ENCODE measurements at regions not wholly inside any gene's neighbourhood (a gene's known extent, or its start where the extent isn't known, plus 50 kb on each side); places are given as distances from the start of the nearest gene placed in this dataset.
A peak's percentile ranks its signal among the peaks of the same experiment; 100 is the strongest.

GRCh38 chr6:4405621-4406212, 270.3 kb upstream of the ECI2 start:
- ChIA-PET CTCF (interaction anchor here (2.1 kb wide), 1 partner anchor 10 kb away, joined by 6 read pairs; no protein-coding TSS in a partner anchor), POLR2A (no interaction called here)
- no peak overlapping the region for H3K4me3 ChIP-seq (ENCODE audit: low read depth, low read length)
- DNase-seq (ENCODE audit: low read depth, low spot score): no peak
- TF ChIP-seq CTCF (IDR thresholded peaks at IDR 0.05; ENCODE audit: insufficient read depth, low read length, missing control alignments): no peak

- CTCF ChIA-PET: interaction anchor here (2.1 kb wide), 1 partner anchor 9 kb away, joined by 6 read pairs; no protein-coding TSS in a partner anchor
Measured at GRCh38 chr6:4404415-4404814, 269.0 kb upstream of the ECI2 start.

GRCh38 chr6:4403828-4404227, 268.5 kb upstream of the ECI2 start:
- no peak overlapping the region for H3K4me3 ChIP-seq (ENCODE audit: low read depth, low read length)
- no peak for DNase-seq (ENCODE audit: low read depth, low spot score)
- ChIA-PET CTCF (interaction anchor here (2.1 kb wide), 1 partner anchor 8 kb away, joined by 6 read pairs; no protein-coding TSS in a partner anchor), POLR2A (no interaction called here)
- no peak for TF ChIP-seq CTCF (IDR thresholded peaks at IDR 0.05; ENCODE audit: insufficient read depth, low read length, missing control alignments)

More at GRCh38 chr6:4404415-4404814, 269.0 kb upstream of the ECI2 start:
- no peak overlapping the region for H3K4me3 ChIP-seq (ENCODE audit: low read depth, low read length)
- POLR2A ChIA-PET: no interaction called here
- TF ChIP-seq CTCF (IDR thresholded peaks at IDR 0.05; ENCODE audit: insufficient read depth, low read length, missing control alignments): no peak
- no peak for DNase-seq (ENCODE audit: low read depth, low spot score)

GRCh38 chr6:4403023-4403752, 267.8 kb upstream of the ECI2 start:
- ChIA-PET CTCF (interaction anchor here (0.9 kb wide), 1 partner anchor 10 kb away, joined by 3 read pairs; no protein-coding TSS in a partner anchor), POLR2A (no interaction called here)
- no peak for DNase-seq (ENCODE audit: low read depth, low spot score)
- no peak for TF ChIP-seq CTCF (IDR thresholded peaks at IDR 0.05; ENCODE audit: insufficient read depth, low read length, missing control alignments)
- no peak overlapping the region for H3K4me3 ChIP-seq (ENCODE audit: low read depth, low read length)

GRCh38 chr6:4402477-4402976, 267.2 kb upstream of the ECI2 start:
- DNase-seq (ENCODE audit: low read depth, low spot score): peak; percentile 40
- no peak for TF ChIP-seq CTCF (IDR thresholded peaks at IDR 0.05; ENCODE audit: insufficient read depth, low read length, missing control alignments)
- CTCF ChIA-PET: interaction anchor here (0.9 to 1.1 kb wide), 2 partner anchors 7 to 11 kb away, joined by 3 read pairs; no protein-coding TSS in a partner anchor
- POLR2A ChIA-PET: no interaction called here
- H3K4me3 ChIP-seq (ENCODE audit: low read depth, low read length): no peak overlapping the region
